ENCODE measurements at regions not wholly inside any gene's neighbourhood (a gene's known extent, or its start where the extent isn't known, plus 50 kb on each side); places are given as distances from the start of the nearest gene placed in this dataset.
A peak's percentile ranks its signal among the peaks of the same experiment; 100 is the strongest.

DNA sequence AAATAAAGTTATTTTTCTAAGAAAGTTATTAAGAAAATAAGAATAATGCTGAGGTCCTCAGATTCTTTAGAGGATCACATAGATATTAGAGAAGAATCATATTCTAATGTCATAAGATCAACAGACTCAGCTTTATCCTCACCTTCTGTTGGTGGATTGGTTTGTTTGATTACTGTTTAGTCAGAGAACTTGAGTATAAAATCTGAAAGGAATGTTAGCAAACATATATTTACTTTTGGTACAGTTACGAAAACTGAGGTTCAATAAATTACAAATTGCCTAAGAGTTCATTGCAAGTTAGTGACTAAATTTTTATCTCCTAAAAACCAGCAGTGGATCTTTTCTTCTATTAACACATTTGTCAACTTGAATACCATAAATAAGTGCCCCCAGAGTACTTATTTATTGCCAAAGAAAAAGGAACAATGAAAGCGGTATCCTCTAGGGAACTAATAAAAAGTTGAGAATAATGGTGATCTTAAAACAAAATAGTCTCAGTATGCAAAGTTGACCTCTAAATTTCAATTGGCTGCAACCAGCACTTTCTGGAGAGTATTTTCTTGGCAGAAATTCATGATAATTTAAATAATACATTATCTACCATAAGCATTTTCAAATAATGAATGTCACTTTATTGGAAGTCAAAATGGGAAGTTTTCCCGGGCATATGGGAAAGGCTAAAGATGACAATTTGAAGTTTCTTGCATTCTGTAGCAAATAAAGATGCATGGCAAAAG lies 296.8 kb downstream of the OTOL1 start:
- POLR2A ChIA-PET (ENCODE audit: unreplicated experiment), result no interaction called here
- no peak overlapping the region for H3K4me3 ChIP-seq (ENCODE audit: low read length)
- intact Hi-C loops (cut with micrococcal nuclease), result no loop called here
- peak; percentile 42 for DNase-seq
- no peak overlapping the region for H3K27ac ChIP-seq (ENCODE audit: low read length)
- H4K20me1 ChIP-seq (ENCODE audit: low read length), result no peaks in the 10 kb centered on the region
- no peak overlapping the region for H3K9ac ChIP-seq (ENCODE audit: low read length)
- H3K4me2 ChIP-seq (ENCODE audit: low read length), result no peak overlapping the region
- no peaks in the 10 kb centered on the region for H3K9me2 ChIP-seq (replicated peaks; ENCODE audit: low read length)
- no peaks in the 10 kb centered on the region for H3K79me2 ChIP-seq (ENCODE audit: low read length)
- CTCF ChIA-PET, result interaction anchor here (0.7 kb wide), 1 partner anchor 168 kb away, joined by 11 read pairs; no protein-coding TSS in a partner anchor
- no peaks in the 10 kb centered on the region for H3K27me3 ChIP-seq (ENCODE audit: low read length)
- peaks cover 3% of the 10 kb centered on the region; the same call in 1 of the 2 replicates for H3K4me1 ChIP-seq (ENCODE audit: insufficient read depth, low read length)
- no peak overlapping the region for H2AFZ ChIP-seq (ENCODE audit: low read length)
- no peaks in the 10 kb centered on the region for H3K9me3 ChIP-seq (ENCODE audit: low read length)
- peak; percentile 46 for ATAC-seq
- no peaks in the 10 kb centered on the region for H3F3A ChIP-seq (ENCODE audit: low read length, unreplicated experiment)
- H3K36me3 ChIP-seq (ENCODE audit: low read depth, low read length), result no peaks in the 10 kb centered on the region
- no TSS peak for BruUV-seq (replicated peaks)
- TF ChIP-seq EZH2phosphoT487 (IDR thresholded peaks at IDR 0.05; ENCODE audit: borderline replicate concordance, low read length), result no peak
- TF ChIP-seq EZH2 (IDR thresholded peaks at IDR 0.05; ENCODE audit: low read length, unreplicated experiment), result no peak
- TF ChIP-seq, protein P1, sequence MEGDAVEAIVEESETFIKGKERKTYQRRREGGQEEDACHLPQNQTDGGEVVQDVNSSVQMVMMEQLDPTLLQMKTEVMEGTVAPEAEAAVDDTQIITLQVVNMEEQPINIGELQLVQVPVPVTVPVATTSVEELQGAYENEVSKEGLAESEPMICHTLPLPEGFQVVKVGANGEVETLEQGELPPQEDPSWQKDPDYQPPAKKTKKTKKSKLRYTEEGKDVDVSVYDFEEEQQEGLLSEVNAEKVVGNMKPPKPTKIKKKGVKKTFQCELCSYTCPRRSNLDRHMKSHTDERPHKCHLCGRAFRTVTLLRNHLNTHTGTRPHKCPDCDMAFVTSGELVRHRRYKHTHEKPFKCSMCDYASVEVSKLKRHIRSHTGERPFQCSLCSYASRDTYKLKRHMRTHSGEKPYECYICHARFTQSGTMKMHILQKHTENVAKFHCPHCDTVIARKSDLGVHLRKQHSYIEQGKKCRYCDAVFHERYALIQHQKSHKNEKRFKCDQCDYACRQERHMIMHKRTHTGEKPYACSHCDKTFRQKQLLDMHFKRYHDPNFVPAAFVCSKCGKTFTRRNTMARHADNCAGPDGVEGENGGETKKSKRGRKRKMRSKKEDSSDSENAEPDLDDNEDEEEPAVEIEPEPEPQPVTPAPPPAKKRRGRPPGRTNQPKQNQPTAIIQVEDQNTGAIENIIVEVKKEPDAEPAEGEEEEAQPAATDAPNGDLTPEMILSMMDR (conservative IDR thresholded peaks at IDR 0.05; ENCODE audit: low read depth, low read length), result no peak

DNA sequence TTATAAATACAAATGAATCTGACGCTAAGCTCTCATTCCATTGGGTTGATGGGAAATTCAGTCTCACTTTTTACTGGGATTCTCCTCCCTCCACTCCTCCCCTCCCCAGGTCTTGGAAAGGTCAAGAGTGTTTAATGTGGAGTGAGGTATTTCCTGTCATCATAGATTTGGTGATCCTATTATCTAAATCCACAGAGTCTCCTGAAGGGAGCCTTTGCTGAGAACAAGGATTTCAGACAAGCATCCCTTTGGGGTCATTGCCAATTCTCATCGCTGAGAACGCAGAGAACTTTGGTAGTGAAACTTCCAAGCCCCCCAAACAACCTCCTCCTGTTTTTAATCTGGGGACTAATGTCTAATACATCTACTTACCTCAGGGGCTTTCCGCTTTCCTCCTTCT lies 297.9 kb downstream of the OTOL1 start:
- H3K9me2 ChIP-seq (replicated peaks; ENCODE audit: low read length), result no peaks in the 10 kb centered on the region
- TF ChIP-seq, protein P1 (conservative IDR thresholded peaks at IDR 0.05; ENCODE audit: low read depth, low read length), result no peak
- no peak for TF ChIP-seq EZH2 (IDR thresholded peaks at IDR 0.05; ENCODE audit: low read length, unreplicated experiment)
- no peak for TF ChIP-seq EZH2phosphoT487 (IDR thresholded peaks at IDR 0.05; ENCODE audit: borderline replicate concordance, low read length)
- H3K4me1 ChIP-seq (ENCODE audit: insufficient read depth, low read length), result peaks cover 3% of the 10 kb centered on the region; the same call in 1 of the 2 replicates
- ChIA-PET CTCF (no interaction called here), POLR2A (ENCODE audit: unreplicated experiment) (no interaction called here)
- no peaks in the 10 kb centered on the region for H3K27me3 ChIP-seq (ENCODE audit: low read length)
- H3K36me3 ChIP-seq (ENCODE audit: low read depth, low read length), result no peaks in the 10 kb centered on the region
- no peaks in the 10 kb centered on the region for H4K20me1 ChIP-seq (ENCODE audit: low read length)
- DNase-seq (no peak), ATAC-seq (no peak)
- H3K9me3 ChIP-seq (ENCODE audit: low read length), result no peaks in the 10 kb centered on the region
- no peak overlapping the region for H3K4me2 ChIP-seq (ENCODE audit: low read length)
- H3K4me3 ChIP-seq (ENCODE audit: low read length), result no peak overlapping the region
- no peaks in the 10 kb centered on the region for H3K79me2 ChIP-seq (ENCODE audit: low read length)
- H2AFZ ChIP-seq (ENCODE audit: low read length), result no peak overlapping the region
- intact Hi-C loops (cut with micrococcal nuclease), result no loop called here
- H3K27ac ChIP-seq (ENCODE audit: low read length), result no peak overlapping the region
- no peaks in the 10 kb centered on the region for H3F3A ChIP-seq (ENCODE audit: low read length, unreplicated experiment)
- BruUV-seq (replicated peaks), result no TSS peak
- no peak overlapping the region for H3K9ac ChIP-seq (ENCODE audit: low read length)

DNA sequence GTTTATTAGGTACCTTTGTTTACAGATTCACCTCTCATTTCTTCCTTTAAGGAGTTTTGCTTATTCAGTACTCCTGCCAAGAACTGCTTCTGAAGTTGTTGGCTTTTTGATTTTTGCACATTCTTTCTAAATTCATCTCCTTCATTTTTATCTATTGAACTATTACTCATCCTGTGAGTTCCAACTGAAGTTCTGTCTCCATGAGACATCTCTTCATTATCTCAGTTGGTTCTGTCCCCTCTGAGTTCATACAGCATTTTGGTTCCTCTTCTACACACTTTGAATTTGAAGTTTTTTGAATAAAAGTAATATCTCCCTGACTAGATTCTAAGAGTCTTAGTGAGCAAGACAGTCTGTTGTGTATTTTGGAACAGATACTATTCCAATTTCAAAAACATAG lies 299.7 kb downstream of the OTOL1 start:
- POLR2A ChIA-PET (ENCODE audit: unreplicated experiment), result no interaction called here
- DNase-seq (no peak), ATAC-seq (no peak)
- Histone ChIP-seq H3K4me3 (ENCODE audit: low read length) (no peak overlapping the region), H3K27ac (ENCODE audit: low read length) (no peak overlapping the region), H3K9me3 (ENCODE audit: low read length) (no peaks in the 10 kb centered on the region), H3K79me2 (ENCODE audit: low read length) (no peaks in the 10 kb centered on the region), H4K20me1 (ENCODE audit: low read length) (no peaks in the 10 kb centered on the region), H3K4me2 (ENCODE audit: low read length) (no peak overlapping the region), H3F3A (ENCODE audit: low read length, unreplicated experiment) (no peaks in the 10 kb centered on the region), H3K9ac (ENCODE audit: low read length) (no peak overlapping the region), H3K27me3 (ENCODE audit: low read length) (no peaks in the 10 kb centered on the region), H3K9me2 (replicated peaks; ENCODE audit: low read length) (no peaks in the 10 kb centered on the region), H2AFZ (ENCODE audit: low read length) (no peak overlapping the region), H3K4me1 (ENCODE audit: insufficient read depth, low read length) (peaks cover 3% of the 10 kb centered on the region; the same call in 1 of the 2 replicates), H3K36me3 (ENCODE audit: low read depth, low read length) (no peaks in the 10 kb centered on the region)
- CTCF ChIA-PET, result no interaction called here
- intact Hi-C loops (cut with micrococcal nuclease), result no loop called here
- BruUV-seq (replicated peaks), result no TSS peak
- TF ChIP-seq EZH2phosphoT487 (IDR thresholded peaks at IDR 0.05; ENCODE audit: borderline replicate concordance, low read length) (no peak), EZH2 (IDR thresholded peaks at IDR 0.05; ENCODE audit: low read length, unreplicated experiment) (no peak)
- TF ChIP-seq, protein P1 (conservative IDR thresholded peaks at IDR 0.05; ENCODE audit: low read depth, low read length), result no peak
